ENCODE measurements at regions not wholly inside any gene's neighbourhood (a gene's known extent, or its start where the extent isn't known, plus 50 kb on each side); places are given as distances from the start of the nearest gene placed in this dataset.

DNA sequence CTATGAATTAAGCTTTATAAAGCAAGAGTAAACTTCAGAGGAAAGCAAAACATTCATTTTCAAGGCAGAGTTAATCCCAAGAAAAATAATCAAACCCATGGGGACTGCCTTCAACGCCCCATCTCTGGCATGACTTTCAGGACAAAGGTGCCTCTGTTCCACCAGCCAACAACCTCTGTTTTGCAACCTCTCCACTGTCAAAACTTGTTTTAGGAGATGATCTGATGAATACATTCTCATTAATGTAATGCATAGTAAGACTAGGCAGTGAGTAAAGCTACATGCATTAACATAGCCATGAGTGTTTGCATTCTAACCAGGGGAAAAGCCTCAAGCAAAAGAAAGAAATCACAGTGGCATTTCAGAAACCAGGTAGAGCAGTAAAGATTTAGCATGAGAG, 357.0 kb downstream of the FBXO15 start:
- TF ChIP-seq, protein P1, sequence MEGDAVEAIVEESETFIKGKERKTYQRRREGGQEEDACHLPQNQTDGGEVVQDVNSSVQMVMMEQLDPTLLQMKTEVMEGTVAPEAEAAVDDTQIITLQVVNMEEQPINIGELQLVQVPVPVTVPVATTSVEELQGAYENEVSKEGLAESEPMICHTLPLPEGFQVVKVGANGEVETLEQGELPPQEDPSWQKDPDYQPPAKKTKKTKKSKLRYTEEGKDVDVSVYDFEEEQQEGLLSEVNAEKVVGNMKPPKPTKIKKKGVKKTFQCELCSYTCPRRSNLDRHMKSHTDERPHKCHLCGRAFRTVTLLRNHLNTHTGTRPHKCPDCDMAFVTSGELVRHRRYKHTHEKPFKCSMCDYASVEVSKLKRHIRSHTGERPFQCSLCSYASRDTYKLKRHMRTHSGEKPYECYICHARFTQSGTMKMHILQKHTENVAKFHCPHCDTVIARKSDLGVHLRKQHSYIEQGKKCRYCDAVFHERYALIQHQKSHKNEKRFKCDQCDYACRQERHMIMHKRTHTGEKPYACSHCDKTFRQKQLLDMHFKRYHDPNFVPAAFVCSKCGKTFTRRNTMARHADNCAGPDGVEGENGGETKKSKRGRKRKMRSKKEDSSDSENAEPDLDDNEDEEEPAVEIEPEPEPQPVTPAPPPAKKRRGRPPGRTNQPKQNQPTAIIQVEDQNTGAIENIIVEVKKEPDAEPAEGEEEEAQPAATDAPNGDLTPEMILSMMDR (IDR thresholded peaks at IDR 0.05; ENCODE audit: low read depth, low read length): no peak
- TF ChIP-seq EZH2phosphoT487 (IDR thresholded peaks at IDR 0.05; ENCODE audit: low read depth): no peak

Data from OCI-LY3 (cell line).